HL-60 (cell line): ENCODE measurements at regions not wholly inside any gene's neighbourhood (a gene's known extent, or its start where the extent isn't known, plus 50 kb on each side); places are given as distances from the start of the nearest gene placed in this dataset.

Experiments
- DNase-seq, 2 experiments: peaks; one replicate each; pipeline ENCODE4 v3.0.0-alpha.2; 2010 to 2020; ENCODE audit warnings: low read depth in 1 of 2, low spot score in 1 of 2
- H3K27ac ChIP-seq: fragments of 250-450 bp; sonication (Bioruptor Pico); replicated peaks from 2 replicates; pipeline ENCODE4 v1.5.1; 2020; ENCODE audit warnings: mild to moderate bottlenecking, moderate library complexity
- H3K27me3 ChIP-seq: fragments of 250-450 bp; sonication (Bioruptor Pico); 2 replicates; pipeline ENCODE4 v1.5.1; 2021; ENCODE audit warnings: mild to moderate bottlenecking, moderate library complexity; ENCODE audit not compliant: insufficient read depth, poor library complexity, severe bottlenecking
- H3K4me3 ChIP-seq: replicated peaks from 2 replicates; pipeline ENCODE4 v1.5.1; 2011; ENCODE audit warnings: mild to moderate bottlenecking, control low read depth, low read length; ENCODE audit not compliant: insufficient read depth
- CTCF ChIP-seq: IDR thresholded peaks from one replicate; pipeline ENCODE4 v1.5.1; 2011; ENCODE audit warnings: low read length, control low read depth, inconsistent platforms; ENCODE audit not compliant: insufficient read depth
- GABPA ChIP-seq: IDR thresholded peaks from 2 replicates; pipeline ENCODE4 v1.6.1; 2012; ENCODE audit warnings: low read depth
- POLR2AphosphoS5 ChIP-seq: IDR thresholded peaks from 2 replicates; pipeline ENCODE4 v1.6.1; 2012; ENCODE audit warnings: low read depth
- REST ChIP-seq: IDR thresholded peaks from 2 replicates; pipeline ENCODE4 v1.6.1; 2012; ENCODE audit warnings: low read depth; ENCODE audit not compliant: insufficient replicate concordance
- SPI1 ChIP-seq: IDR thresholded peaks from 2 replicates; pipeline ENCODE4 v1.6.1; 2012; ENCODE audit warnings: low read depth, mild to moderate bottlenecking, borderline replicate concordance

GRCh38 chr6:132210886-132211563 is 190.2 kb downstream of the MOXD1 start:
- TF ChIP-seq POLR2AphosphoS5 = no peak
- TF ChIP-seq REST = no peak
- no peak for TF ChIP-seq GABPA
- TF ChIP-seq SPI1 = no peak
- TF ChIP-seq CTCF = no peak
- H3K4me3 ChIP-seq = no peak overlapping the region
- DNase-seq = no peak
- H3K27ac ChIP-seq = no peak overlapping the region
- H3K27me3 ChIP-seq = no peaks in the 10 kb centered on the region

- DNase-seq = no peak
- Histone ChIP-seq H3K4me3 (no peak overlapping the region), H3K27ac (no peak overlapping the region)
These were observed 191.9 kb downstream of the MOXD1 start for GRCh38 chr6:132209351-132209750.

GRCh38 chr6:132207991-132208390 is 193.3 kb downstream of the MOXD1 start:
- Histone ChIP-seq H3K4me3 (no peak overlapping the region), H3K27me3 (no peaks in the 10 kb centered on the region), H3K27ac (no peak overlapping the region)
- TF ChIP-seq POLR2AphosphoS5 (no peak), REST (no peak), CTCF (no peak), SPI1 (no peak), GABPA (no peak)
- DNase-seq = no peak

More at GRCh38 chr6:132209351-132209750, 191.9 kb downstream of the MOXD1 start:
- no peaks in the 10 kb centered on the region for H3K27me3 ChIP-seq
- TF ChIP-seq REST = no peak
